PFSK-1 (cell line): ENCODE measurements at regions not wholly inside any gene's neighbourhood (a gene's known extent, or its start where the extent isn't known, plus 50 kb on each side); places are given as distances from the start of the nearest gene placed in this dataset.

Experiments used
- FOXP2 ChIP-seq: optimal IDR thresholded peaks from 2 replicates; pipeline ENCODE3; 2011; ENCODE audit warnings: borderline replicate concordance, control low read depth, inconsistent platforms; ENCODE audit not compliant: insufficient read depth; ENCODE audit errors: extremely low read length, extremely low read depth
- POLR2AphosphoS5 ChIP-seq: IDR thresholded peaks from 2 replicates; pipeline ENCODE4 v1.6.1; 2012; ENCODE audit warnings: low read depth, mild to moderate bottlenecking, control low read depth, low read length, moderate library complexity
- SIN3A ChIP-seq: IDR thresholded peaks from 2 replicates; pipeline ENCODE4 v1.6.1; 2012; ENCODE audit warnings: mild to moderate bottlenecking, low read length, moderate library complexity, borderline replicate concordance; ENCODE audit not compliant: insufficient read depth
- TAF1 ChIP-seq: IDR thresholded peaks from 2 replicates; pipeline ENCODE4 v1.6.1; 2012; ENCODE audit warnings: low read length, control low read depth, borderline replicate concordance; ENCODE audit not compliant: insufficient read depth
- TF ChIP-seq, protein P1 (sequence below), 2 experiments: IDR thresholded peaks; 2 replicates each; pipeline versions ENCODE4 v1.6.1 to v1.8.0; 2011 to 2012; ENCODE audit warnings: low read depth in 2 of 2, low read length in 2 of 2, control low read depth in 1 of 2, inconsistent platforms in 1 of 2, mild to moderate bottlenecking in 1 of 2, moderate library complexity in 1 of 2; ENCODE audit not compliant: insufficient read depth in 1 of 2

DNA sequence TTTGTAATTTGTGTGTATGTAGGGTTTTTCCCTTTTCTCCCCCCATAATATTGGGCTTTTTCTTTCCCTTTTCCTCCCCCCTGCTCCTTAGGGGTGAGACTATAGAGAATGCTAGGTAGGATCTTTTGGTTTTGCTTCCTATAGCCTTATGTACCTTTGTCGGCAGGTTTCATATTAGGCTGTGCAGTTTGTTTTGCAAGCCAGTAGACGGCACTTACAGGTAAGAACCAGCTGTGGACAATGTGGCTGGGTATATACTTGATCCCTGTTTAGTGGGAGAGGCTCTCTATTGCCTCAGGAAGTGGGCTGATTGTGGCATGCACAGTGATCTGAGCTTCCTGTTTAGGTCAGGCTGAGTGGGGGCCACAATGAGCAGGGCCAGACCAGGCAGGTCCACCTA is 359.2 kb upstream of the OBI1 start:
- TF ChIP-seq FOXP2 (no peak), POLR2AphosphoS5 (no peak), TAF1 (no peak), SIN3A (no peak)
- TF ChIP-seq, protein P1, sequence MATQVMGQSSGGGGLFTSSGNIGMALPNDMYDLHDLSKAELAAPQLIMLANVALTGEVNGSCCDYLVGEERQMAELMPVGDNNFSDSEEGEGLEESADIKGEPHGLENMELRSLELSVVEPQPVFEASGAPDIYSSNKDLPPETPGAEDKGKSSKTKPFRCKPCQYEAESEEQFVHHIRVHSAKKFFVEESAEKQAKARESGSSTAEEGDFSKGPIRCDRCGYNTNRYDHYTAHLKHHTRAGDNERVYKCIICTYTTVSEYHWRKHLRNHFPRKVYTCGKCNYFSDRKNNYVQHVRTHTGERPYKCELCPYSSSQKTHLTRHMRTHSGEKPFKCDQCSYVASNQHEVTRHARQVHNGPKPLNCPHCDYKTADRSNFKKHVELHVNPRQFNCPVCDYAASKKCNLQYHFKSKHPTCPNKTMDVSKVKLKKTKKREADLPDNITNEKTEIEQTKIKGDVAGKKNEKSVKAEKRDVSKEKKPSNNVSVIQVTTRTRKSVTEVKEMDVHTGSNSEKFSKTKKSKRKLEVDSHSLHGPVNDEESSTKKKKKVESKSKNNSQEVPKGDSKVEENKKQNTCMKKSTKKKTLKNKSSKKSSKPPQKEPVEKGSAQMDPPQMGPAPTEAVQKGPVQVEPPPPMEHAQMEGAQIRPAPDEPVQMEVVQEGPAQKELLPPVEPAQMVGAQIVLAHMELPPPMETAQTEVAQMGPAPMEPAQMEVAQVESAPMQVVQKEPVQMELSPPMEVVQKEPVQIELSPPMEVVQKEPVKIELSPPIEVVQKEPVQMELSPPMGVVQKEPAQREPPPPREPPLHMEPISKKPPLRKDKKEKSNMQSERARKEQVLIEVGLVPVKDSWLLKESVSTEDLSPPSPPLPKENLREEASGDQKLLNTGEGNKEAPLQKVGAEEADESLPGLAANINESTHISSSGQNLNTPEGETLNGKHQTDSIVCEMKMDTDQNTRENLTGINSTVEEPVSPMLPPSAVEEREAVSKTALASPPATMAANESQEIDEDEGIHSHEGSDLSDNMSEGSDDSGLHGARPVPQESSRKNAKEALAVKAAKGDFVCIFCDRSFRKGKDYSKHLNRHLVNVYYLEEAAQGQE (IDR thresholded peaks at IDR 0.05; ENCODE audit: insufficient read depth in 1 of 2, low read depth in 2 of 2, low read length in 2 of 2), result no peak

- TF ChIP-seq SIN3A (no peak), POLR2AphosphoS5 (no peak), TAF1 (no peak), FOXP2 (no peak)
- TF ChIP-seq, protein P1 (IDR thresholded peaks at IDR 0.05; ENCODE audit: insufficient read depth in 1 of 2, low read depth in 2 of 2, low read length in 2 of 2), result no peak
Observed at GRCh38 chr13:79011179-79011578, 352.2 kb upstream of the OBI1 start.

- TF ChIP-seq TAF1 (no peak), FOXP2 (no peak), SIN3A (no peak), POLR2AphosphoS5 (no peak)
- TF ChIP-seq, protein P1 (IDR thresholded peaks at IDR 0.05; ENCODE audit: insufficient read depth in 1 of 2, low read depth in 2 of 2, low read length in 2 of 2), result no peak
Observed at GRCh38 chr13:79003989-79004898, 345.3 kb upstream of the OBI1 start.

DNA sequence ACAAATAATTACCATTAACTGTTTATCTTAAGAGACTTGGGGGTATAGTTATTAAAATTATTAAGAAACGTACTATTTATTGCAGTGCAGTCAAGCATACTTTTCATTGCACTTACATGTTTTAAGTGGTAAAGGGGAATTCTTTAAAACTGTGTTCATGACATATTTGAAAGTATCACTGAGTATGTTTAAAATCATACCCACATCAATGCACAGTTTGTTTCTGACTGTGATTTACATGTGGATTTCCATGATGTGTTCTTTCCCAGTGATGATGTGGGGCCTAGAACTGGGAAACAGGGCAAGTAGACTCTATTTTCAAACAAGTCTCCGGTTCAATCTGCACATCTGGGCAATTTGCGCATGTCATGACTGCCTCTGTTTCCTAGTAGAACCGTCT is 340.5 kb upstream of the OBI1 start:
- TF ChIP-seq, protein P1 (IDR thresholded peaks at IDR 0.05; ENCODE audit: insufficient read depth in 1 of 2, low read depth in 2 of 2, low read length in 2 of 2), result no peak
- TF ChIP-seq SIN3A, result no peak
- TF ChIP-seq FOXP2, result no peak
- no peak for TF ChIP-seq POLR2AphosphoS5
- no peak for TF ChIP-seq TAF1
